Neural cell (in vitro differentiated cells): ENCODE measurements at regions not wholly inside any gene's neighbourhood (a gene's known extent, or its start where the extent isn't known, plus 50 kb on each side); places are given as distances from the start of the nearest gene placed in this dataset.

Source experiments
- H2AFZ ChIP-seq: fragments of 200-600, 300-800 bp; sonication (generic), shearing (Covaris generic); 2 replicates; pipeline ENCODE4 v1.6.0; 2014; ENCODE audit warnings: low read depth, mild to moderate bottlenecking, antibody characterized with exemption, low read length, moderate library complexity
- H3F3A ChIP-seq: fragments of 200-600 bp; shearing (Covaris generic); 2 replicates; pipeline ENCODE4 v1.6.1; 2016; ENCODE audit warnings: mild to moderate bottlenecking, moderate library complexity, mixed read lengths, antibody characterized with exemption, low read length; ENCODE audit not compliant: insufficient read depth, poor library complexity, severe bottlenecking
- H3K27ac ChIP-seq: fragments of 200-600, 300-800 bp; sonication (generic), shearing (Covaris generic); 2 replicates; pipeline ENCODE4 v1.5.1; 2014; ENCODE audit warnings: mild to moderate bottlenecking, low read length, moderate library complexity
- H3K27me3 ChIP-seq: fragments of 300-800, 200-600 bp; sonication (generic), shearing (Covaris generic); 2 replicates; pipeline ENCODE4 v1.6.0; 2014; ENCODE audit warnings: mild to moderate bottlenecking, low read depth, low read length, moderate library complexity; ENCODE audit not compliant: insufficient read depth
- H3K36me3 ChIP-seq: fragments of 300-800, 200-600 bp; sonication (generic), shearing (Covaris generic); 2 replicates; pipeline ENCODE4 v1.5.1; 2014; ENCODE audit warnings: mild to moderate bottlenecking, antibody characterized with exemption, low read length, moderate library complexity; ENCODE audit not compliant: insufficient read depth
- H3K4me2 ChIP-seq: fragments of 300-800, 200-600 bp; sonication (generic), shearing (Covaris generic); 2 replicates; pipeline ENCODE4 v1.6.0; 2014; ENCODE audit warnings: mild to moderate bottlenecking, low read length
- H3K4me3 ChIP-seq: fragments of 300-800, 200-600 bp; sonication (generic), shearing (Covaris generic); 2 replicates; pipeline ENCODE4 v1.5.1; 2014; ENCODE audit warnings: mild to moderate bottlenecking, low read length, moderate library complexity
- H3K79me2 ChIP-seq: fragments of 200-600 bp; shearing (Covaris generic); replicated peaks from 2 replicates; pipeline ENCODE4 v1.6.0; 2014; ENCODE audit warnings: mild to moderate bottlenecking, low read length, moderate library complexity; ENCODE audit not compliant: insufficient read depth
- H3K9ac ChIP-seq: fragments of 300-800, 200-600 bp; sonication (generic), shearing (Covaris generic); 2 replicates; pipeline ENCODE4 v1.6.1; 2016; ENCODE audit warnings: mild to moderate bottlenecking, low read length, mixed read lengths
- H3K9me2 ChIP-seq: fragments of 200-600 bp; shearing (Covaris generic); 2 replicates; pipeline ENCODE4 v1.6.1; 2016; ENCODE audit warnings: mild to moderate bottlenecking, low read length, mixed read lengths; ENCODE audit not compliant: insufficient read depth
- H3K9me3 ChIP-seq: fragments of 200-600, 300-800 bp; sonication (generic), shearing (Covaris generic); 2 replicates; pipeline ENCODE4 v1.6.1; 2016; ENCODE audit warnings: mild to moderate bottlenecking, mixed run types, low read length, moderate library complexity, mixed read lengths
- H4K20me1 ChIP-seq: fragments of 200-600 bp; shearing (Covaris generic); 2 replicates; pipeline ENCODE4 v1.6.1; 2016; ENCODE audit warnings: mild to moderate bottlenecking, mixed run types; ENCODE audit not compliant: insufficient read depth
- CTCF ChIP-seq: fragments of 450-650 bp; IDR thresholded peaks from 2 replicates; pipeline ENCODE4 v1.5.1; 2014; ENCODE audit warnings: antibody characterized with exemption, mild to moderate bottlenecking, moderate library complexity; ENCODE audit not compliant: poor library complexity, severe bottlenecking
- EP300 ChIP-seq: fragments of 450-650 bp; conservative IDR thresholded peaks from 2 replicates; pipeline ENCODE4 v1.6.1; 2014; ENCODE audit warnings: antibody characterized with exemption, mild to moderate bottlenecking, moderate library complexity; ENCODE audit not compliant: poor library complexity, severe bottlenecking
- EZH2 ChIP-seq: fragments of 200-600, 300-800 bp; shearing (Covaris generic), sonication (generic); IDR thresholded peaks from 2 replicates; pipeline ENCODE4 v1.6.1; 2014; ENCODE audit warnings: antibody characterized with exemption, low read length, borderline replicate concordance, mild to moderate bottlenecking; ENCODE audit not compliant: insufficient read depth, poor library complexity, severe bottlenecking
- MXI1 ChIP-seq: fragments of 450-650 bp; conservative IDR thresholded peaks from 2 replicates; pipeline ENCODE4 v1.6.1; 2014; ENCODE audit warnings: antibody characterized with exemption, mild to moderate bottlenecking; ENCODE audit not compliant: poor library complexity, severe bottlenecking
- POLR2AphosphoS5 ChIP-seq: IDR thresholded peaks from 2 replicates; pipeline ENCODE4 v1.6.1; 2012
- RAD21 ChIP-seq: fragments of 450-650 bp; conservative IDR thresholded peaks from 2 replicates; pipeline ENCODE4 v1.6.1; 2014; ENCODE audit warnings: antibody characterized with exemption, mild to moderate bottlenecking, moderate library complexity
- SMC3 ChIP-seq: fragments of 450-650 bp; conservative IDR thresholded peaks from 2 replicates; pipeline ENCODE4 v1.6.1; 2014; ENCODE audit warnings: antibody characterized with exemption, mild to moderate bottlenecking, moderate library complexity; ENCODE audit not compliant: poor library complexity
- TAF1 ChIP-seq: IDR thresholded peaks from 2 replicates; pipeline ENCODE4 v1.6.1; 2012; ENCODE audit warnings: low read depth
- TF ChIP-seq, protein P1 (sequence below): IDR thresholded peaks from 2 replicates; pipeline ENCODE4 v1.6.1; 2012; ENCODE audit warnings: borderline replicate concordance

DNA sequence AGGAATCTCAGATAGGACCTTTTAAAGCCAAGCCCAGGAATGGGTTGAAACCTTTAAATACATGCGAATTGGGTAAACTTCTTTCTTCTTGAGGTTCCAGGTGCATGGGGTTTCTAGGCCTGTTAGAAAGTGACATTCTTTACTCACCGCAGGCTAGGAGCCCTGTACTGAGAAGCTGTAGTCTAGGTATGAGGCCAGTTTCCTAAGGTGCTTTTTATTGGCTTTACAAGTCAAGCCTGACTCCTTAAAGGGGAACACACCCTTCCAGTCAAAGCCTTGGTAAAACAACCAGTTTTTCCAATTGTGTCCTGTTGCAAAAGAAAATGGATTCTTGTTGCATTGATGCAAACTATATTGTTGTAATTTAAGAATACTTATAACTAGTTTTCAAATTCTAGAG, 76.1 kb upstream of the ATP11B start:
- no peak overlapping the region for H3K4me3 ChIP-seq
- no peak overlapping the region for H2AFZ ChIP-seq

GRCh38 chr3:182722907-182723306, 70.4 kb upstream of the ATP11B start:
- Histone ChIP-seq H3K4me2 (no peak overlapping the region), H3K9me2 (no peaks in the 10 kb centered on the region), H3F3A (no peaks in the 10 kb centered on the region), H3K9me3 (no peaks in the 10 kb centered on the region), H3K27ac (no peak overlapping the region), H3K36me3 (no peaks in the 10 kb centered on the region), H2AFZ (no peak overlapping the region), H3K4me3 (no peak overlapping the region), H3K27me3 (no peaks in the 10 kb centered on the region), H3K79me2 (no peaks in the 10 kb centered on the region), H4K20me1 (no peaks in the 10 kb centered on the region), H3K9ac (no peak overlapping the region)
- no peak for TF ChIP-seq TAF1
- no peak for TF ChIP-seq SMC3
- no peak for TF ChIP-seq RAD21
- TF ChIP-seq, protein P1, sequence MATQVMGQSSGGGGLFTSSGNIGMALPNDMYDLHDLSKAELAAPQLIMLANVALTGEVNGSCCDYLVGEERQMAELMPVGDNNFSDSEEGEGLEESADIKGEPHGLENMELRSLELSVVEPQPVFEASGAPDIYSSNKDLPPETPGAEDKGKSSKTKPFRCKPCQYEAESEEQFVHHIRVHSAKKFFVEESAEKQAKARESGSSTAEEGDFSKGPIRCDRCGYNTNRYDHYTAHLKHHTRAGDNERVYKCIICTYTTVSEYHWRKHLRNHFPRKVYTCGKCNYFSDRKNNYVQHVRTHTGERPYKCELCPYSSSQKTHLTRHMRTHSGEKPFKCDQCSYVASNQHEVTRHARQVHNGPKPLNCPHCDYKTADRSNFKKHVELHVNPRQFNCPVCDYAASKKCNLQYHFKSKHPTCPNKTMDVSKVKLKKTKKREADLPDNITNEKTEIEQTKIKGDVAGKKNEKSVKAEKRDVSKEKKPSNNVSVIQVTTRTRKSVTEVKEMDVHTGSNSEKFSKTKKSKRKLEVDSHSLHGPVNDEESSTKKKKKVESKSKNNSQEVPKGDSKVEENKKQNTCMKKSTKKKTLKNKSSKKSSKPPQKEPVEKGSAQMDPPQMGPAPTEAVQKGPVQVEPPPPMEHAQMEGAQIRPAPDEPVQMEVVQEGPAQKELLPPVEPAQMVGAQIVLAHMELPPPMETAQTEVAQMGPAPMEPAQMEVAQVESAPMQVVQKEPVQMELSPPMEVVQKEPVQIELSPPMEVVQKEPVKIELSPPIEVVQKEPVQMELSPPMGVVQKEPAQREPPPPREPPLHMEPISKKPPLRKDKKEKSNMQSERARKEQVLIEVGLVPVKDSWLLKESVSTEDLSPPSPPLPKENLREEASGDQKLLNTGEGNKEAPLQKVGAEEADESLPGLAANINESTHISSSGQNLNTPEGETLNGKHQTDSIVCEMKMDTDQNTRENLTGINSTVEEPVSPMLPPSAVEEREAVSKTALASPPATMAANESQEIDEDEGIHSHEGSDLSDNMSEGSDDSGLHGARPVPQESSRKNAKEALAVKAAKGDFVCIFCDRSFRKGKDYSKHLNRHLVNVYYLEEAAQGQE = no peak
- TF ChIP-seq POLR2AphosphoS5 = no peak
- TF ChIP-seq EP300 = no peak
- TF ChIP-seq MXI1 = no peak
- no peak for TF ChIP-seq EZH2
- no peak for TF ChIP-seq CTCF

More for the DNA sequence above, 76.1 kb upstream of the ATP11B start:
- no peak overlapping the region for H3K9ac ChIP-seq
- H3K4me2 ChIP-seq = no peak overlapping the region
- no peaks in the 10 kb centered on the region for H3K9me2 ChIP-seq
- no peaks in the 10 kb centered on the region for H3K36me3 ChIP-seq
- H3K27me3 ChIP-seq = no peaks in the 10 kb centered on the region
- no peaks in the 10 kb centered on the region for H3K9me3 ChIP-seq
- no peaks in the 10 kb centered on the region for H4K20me1 ChIP-seq
- H3K27ac ChIP-seq = no peak overlapping the region
- TF ChIP-seq CTCF (no peak), SMC3 (no peak), EZH2 (no peak)
- H3F3A ChIP-seq = no peaks in the 10 kb centered on the region
- H3K79me2 ChIP-seq = no peaks in the 10 kb centered on the region
